ENCODE measurements at regions not wholly inside any gene's neighbourhood (a gene's known extent, or its start where the extent isn't known, plus 50 kb on each side); places are given as distances from the start of the nearest gene placed in this dataset.

DNA sequence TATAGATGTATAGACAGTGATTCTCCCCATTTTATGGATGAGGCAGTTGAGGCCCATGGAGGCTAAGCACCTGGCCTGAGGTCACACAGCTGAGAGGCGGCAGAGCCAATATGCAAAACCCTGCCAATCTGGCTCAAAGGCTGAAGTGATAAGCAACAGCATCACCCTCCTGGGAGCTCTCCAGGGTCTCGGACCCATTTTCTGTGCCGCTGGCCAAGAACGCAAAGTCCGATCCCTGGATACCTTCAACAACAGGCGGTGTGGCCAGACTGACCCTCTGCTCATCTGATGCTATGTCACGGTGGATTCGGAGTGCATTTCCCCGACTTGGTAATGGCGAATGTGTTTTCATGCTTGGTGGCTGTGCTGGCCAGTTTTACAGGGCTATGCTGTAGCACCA lies 595.0 kb downstream of the TBC1D22A start:
- Histone ChIP-seq H3K4me3 (ENCODE audit: insufficient read depth, low read length, poor library complexity, severe bottlenecking) (no peak overlapping the region), H3K9me2 (replicated peaks; ENCODE audit: insufficient read depth, low read length) (no peaks in the 10 kb centered on the region), H3K27ac (ENCODE audit: low read depth, low read length) (no peak overlapping the region), H4K20me1 (ENCODE audit: low read depth, low read length) (no peaks in the 10 kb centered on the region), H3K36me3 (ENCODE audit: low read length) (no peaks in the 10 kb centered on the region), H3F3A (ENCODE audit: insufficient read depth) (no peaks in the 10 kb centered on the region), H3K9ac (ENCODE audit: low read length) (no peak overlapping the region), H2AFZ (ENCODE audit: low read depth, low read length, severe bottlenecking) (no peak overlapping the region), H3K9me3 (ENCODE audit: insufficient read depth, low read length) (no peaks in the 10 kb centered on the region), H3K4me2 (ENCODE audit: low read depth, low read length, poor library complexity, severe bottlenecking) (no peak overlapping the region), H3K79me2 (ENCODE audit: insufficient read depth, low read length) (no peaks in the 10 kb centered on the region), H3K27me3 (ENCODE audit: low read length) (no peaks in the 10 kb centered on the region)
- TF ChIP-seq CTCF (IDR thresholded peaks at IDR 0.05; ENCODE audit: insufficient read depth, low read length, poor library complexity, severe bottlenecking) (no peak), EZH2phosphoT487 (conservative IDR thresholded peaks at IDR 0.05; ENCODE audit: low read length) (no peak)

- Histone ChIP-seq H2AFZ (ENCODE audit: low read depth, low read length, severe bottlenecking) (no peak overlapping the region), H4K20me1 (ENCODE audit: low read depth, low read length) (no peaks in the 10 kb centered on the region), H3K36me3 (ENCODE audit: low read length) (no peaks in the 10 kb centered on the region), H3K27ac (ENCODE audit: low read depth, low read length) (no peak overlapping the region), H3F3A (ENCODE audit: insufficient read depth) (no peaks in the 10 kb centered on the region), H3K27me3 (ENCODE audit: low read length) (no peaks in the 10 kb centered on the region), H3K9me2 (replicated peaks; ENCODE audit: insufficient read depth, low read length) (no peaks in the 10 kb centered on the region), H3K4me2 (ENCODE audit: low read depth, low read length, poor library complexity, severe bottlenecking) (no peak overlapping the region), H3K4me3 (ENCODE audit: insufficient read depth, low read length, poor library complexity, severe bottlenecking) (no peak overlapping the region), H3K79me2 (ENCODE audit: insufficient read depth, low read length) (no peaks in the 10 kb centered on the region), H3K9me3 (ENCODE audit: insufficient read depth, low read length) (no peaks in the 10 kb centered on the region), H3K9ac (ENCODE audit: low read length) (no peak overlapping the region)
- TF ChIP-seq CTCF (IDR thresholded peaks at IDR 0.05; ENCODE audit: insufficient read depth, low read length, poor library complexity, severe bottlenecking) (no peak), EZH2phosphoT487 (conservative IDR thresholded peaks at IDR 0.05; ENCODE audit: low read length) (no peak)
These were observed 594.6 kb downstream of the TBC1D22A start for GRCh38 chr22:47357086-47357485.

GRCh38 chr22:47356511-47357011 lies 594.1 kb downstream of the TBC1D22A start:
- no peak overlapping the region for H3K4me3 ChIP-seq (ENCODE audit: insufficient read depth, low read length, poor library complexity, severe bottlenecking)
- H3K27ac ChIP-seq (ENCODE audit: low read depth, low read length): no peak overlapping the region
- H3K36me3 ChIP-seq (ENCODE audit: low read length): no peaks in the 10 kb centered on the region
- H3F3A ChIP-seq (ENCODE audit: insufficient read depth): no peaks in the 10 kb centered on the region
- no peaks in the 10 kb centered on the region for H4K20me1 ChIP-seq (ENCODE audit: low read depth, low read length)
- H3K9me2 ChIP-seq (replicated peaks; ENCODE audit: insufficient read depth, low read length): no peaks in the 10 kb centered on the region
- no peaks in the 10 kb centered on the region for H3K27me3 ChIP-seq (ENCODE audit: low read length)
- no peaks in the 10 kb centered on the region for H3K79me2 ChIP-seq (ENCODE audit: insufficient read depth, low read length)
- no peak overlapping the region for H3K9ac ChIP-seq (ENCODE audit: low read length)
- H3K9me3 ChIP-seq (ENCODE audit: insufficient read depth, low read length): no peaks in the 10 kb centered on the region
- TF ChIP-seq EZH2phosphoT487 (conservative IDR thresholded peaks at IDR 0.05; ENCODE audit: low read length): no peak
- no peak for TF ChIP-seq CTCF (IDR thresholded peaks at IDR 0.05; ENCODE audit: insufficient read depth, low read length, poor library complexity, severe bottlenecking)
- H2AFZ ChIP-seq (ENCODE audit: low read depth, low read length, severe bottlenecking): no peak overlapping the region
- no peak overlapping the region for H3K4me2 ChIP-seq (ENCODE audit: low read depth, low read length, poor library complexity, severe bottlenecking)
